ENCODE measurements at regions not wholly inside any gene's neighbourhood (a gene's known extent, or its start where the extent isn't known, plus 50 kb on each side); places are given as distances from the start of the nearest gene placed in this dataset.

DNA sequence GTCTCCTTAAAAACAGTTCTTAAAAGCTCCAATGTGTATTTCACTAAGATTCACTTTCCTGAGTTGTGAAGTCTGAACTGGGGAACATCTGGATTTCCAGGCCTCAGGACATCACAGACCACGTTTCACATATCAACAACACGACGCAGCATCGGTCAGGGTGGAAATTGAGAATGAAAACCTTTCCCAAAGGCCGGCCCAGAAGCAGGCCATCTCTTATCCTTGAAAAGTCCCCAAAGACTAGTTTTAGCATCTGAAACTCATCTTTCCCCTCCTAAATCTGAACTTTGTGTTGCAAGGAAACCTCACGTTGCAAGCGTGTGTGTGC is 96.4 kb upstream of the COL5A1 start:
- no peak overlapping the region for H3K4me3 ChIP-seq (ENCODE audit: low read depth, low read length)
- H3K27me3 ChIP-seq (ENCODE audit: control insufficient read depth, insufficient read depth, low read length) = no peaks in the 10 kb centered on the region
- ChIA-PET POLR2A (no interaction called here), CTCF (interaction anchor here (0.8 to 1.2 kb wide), 5 partner anchors 10 to 89 kb away, joined by 3 to 4 read pairs (median 3); no protein-coding TSS in a partner anchor)
- no peaks in the 10 kb centered on the region for H3K36me3 ChIP-seq (ENCODE audit: control insufficient read depth, insufficient read depth, low read length)
- TF ChIP-seq, protein P1, sequence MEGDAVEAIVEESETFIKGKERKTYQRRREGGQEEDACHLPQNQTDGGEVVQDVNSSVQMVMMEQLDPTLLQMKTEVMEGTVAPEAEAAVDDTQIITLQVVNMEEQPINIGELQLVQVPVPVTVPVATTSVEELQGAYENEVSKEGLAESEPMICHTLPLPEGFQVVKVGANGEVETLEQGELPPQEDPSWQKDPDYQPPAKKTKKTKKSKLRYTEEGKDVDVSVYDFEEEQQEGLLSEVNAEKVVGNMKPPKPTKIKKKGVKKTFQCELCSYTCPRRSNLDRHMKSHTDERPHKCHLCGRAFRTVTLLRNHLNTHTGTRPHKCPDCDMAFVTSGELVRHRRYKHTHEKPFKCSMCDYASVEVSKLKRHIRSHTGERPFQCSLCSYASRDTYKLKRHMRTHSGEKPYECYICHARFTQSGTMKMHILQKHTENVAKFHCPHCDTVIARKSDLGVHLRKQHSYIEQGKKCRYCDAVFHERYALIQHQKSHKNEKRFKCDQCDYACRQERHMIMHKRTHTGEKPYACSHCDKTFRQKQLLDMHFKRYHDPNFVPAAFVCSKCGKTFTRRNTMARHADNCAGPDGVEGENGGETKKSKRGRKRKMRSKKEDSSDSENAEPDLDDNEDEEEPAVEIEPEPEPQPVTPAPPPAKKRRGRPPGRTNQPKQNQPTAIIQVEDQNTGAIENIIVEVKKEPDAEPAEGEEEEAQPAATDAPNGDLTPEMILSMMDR (IDR thresholded peaks at IDR 0.05; ENCODE audit: insufficient read depth, low read depth, low read length) = no peak
- DNase-seq (ENCODE audit: low read depth) = no peak

DNA sequence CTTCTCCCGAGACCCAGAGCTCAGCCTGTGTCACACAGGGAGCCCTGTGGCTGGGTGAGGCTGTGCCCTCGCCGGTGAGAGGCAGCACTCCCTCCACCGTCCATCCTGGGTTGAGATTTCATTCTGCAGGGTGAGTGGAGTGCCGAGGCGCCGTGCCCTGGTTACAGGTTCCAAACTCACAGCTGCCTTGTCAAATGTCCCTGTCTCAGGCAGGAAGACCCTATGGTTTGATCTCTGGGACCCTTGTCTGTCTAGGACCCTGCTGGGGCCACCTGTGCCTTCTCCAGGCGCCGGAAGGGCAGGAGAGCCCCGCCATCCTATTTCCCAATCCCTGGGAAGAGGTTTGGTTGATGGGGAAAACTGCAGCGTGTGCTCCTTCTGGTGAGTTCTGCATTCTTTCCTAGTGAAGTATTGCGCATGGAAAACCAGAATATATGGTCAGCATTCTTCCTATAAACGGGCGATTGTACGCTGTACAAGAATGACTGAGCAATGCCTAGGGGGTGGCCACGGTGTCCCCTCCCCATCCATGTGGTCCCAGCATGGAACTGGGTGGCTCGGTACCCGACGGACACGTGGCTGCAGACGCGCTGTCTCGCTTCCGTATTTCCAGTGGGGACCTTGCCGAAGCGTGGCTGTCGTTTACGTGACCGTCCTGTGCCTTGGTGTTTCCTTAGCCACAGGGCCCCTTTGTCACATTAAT is 95.9 kb upstream of the COL5A1 start:
- Histone ChIP-seq H3K36me3 (ENCODE audit: control insufficient read depth, insufficient read depth, low read length) (no peaks in the 10 kb centered on the region), H3K27me3 (ENCODE audit: control insufficient read depth, insufficient read depth, low read length) (no peaks in the 10 kb centered on the region), H3K4me3 (ENCODE audit: low read depth, low read length) (0 out of 2 replicates have a peak overlapping the region, but pooled peaks have one; percentile 5)
- TF ChIP-seq, protein P1 (IDR thresholded peaks at IDR 0.05; ENCODE audit: insufficient read depth, low read depth, low read length) = no peak
- CTCF ChIA-PET = interaction anchor here (1.0 kb wide), 2 partner anchors 53 to 89 kb away, joined by 3 to 4 read pairs; no protein-coding TSS in a partner anchor
- POLR2A ChIA-PET = no interaction called here
- peak; percentile 78 for DNase-seq (ENCODE audit: low read depth)

GRCh38 chr9:134546246-134546731 is 95.3 kb upstream of the COL5A1 start:
- no peak for DNase-seq (ENCODE audit: low read depth)
- ChIA-PET CTCF (no interaction called here), POLR2A (no interaction called here)
- Histone ChIP-seq H3K36me3 (ENCODE audit: control insufficient read depth, insufficient read depth, low read length) (no peaks in the 10 kb centered on the region), H3K4me3 (ENCODE audit: low read depth, low read length) (0 out of 2 replicates have a peak overlapping the region, but pooled peaks have one; percentile 5), H3K27me3 (ENCODE audit: control insufficient read depth, insufficient read depth, low read length) (no peaks in the 10 kb centered on the region)
- TF ChIP-seq, protein P1 (IDR thresholded peaks at IDR 0.05; ENCODE audit: insufficient read depth, low read depth, low read length) = no peak

GRCh38 chr9:134546746-134547145 is 94.9 kb upstream of the COL5A1 start:
- Histone ChIP-seq H3K27me3 (ENCODE audit: control insufficient read depth, insufficient read depth, low read length) (no peaks in the 10 kb centered on the region), H3K4me3 (ENCODE audit: low read depth, low read length) (no peak overlapping the region), H3K36me3 (ENCODE audit: control insufficient read depth, insufficient read depth, low read length) (no peaks in the 10 kb centered on the region)
- ChIA-PET POLR2A (no interaction called here), CTCF (interaction anchor here (1.0 kb wide), 1 partner anchor 94 kb away, joined by 3 read pairs; the partner anchor contains the start of gene COL5A1)
- TF ChIP-seq, protein P1 (IDR thresholded peaks at IDR 0.05; ENCODE audit: insufficient read depth, low read depth, low read length) = no peak
- DNase-seq (ENCODE audit: low read depth) = no peak

DNA sequence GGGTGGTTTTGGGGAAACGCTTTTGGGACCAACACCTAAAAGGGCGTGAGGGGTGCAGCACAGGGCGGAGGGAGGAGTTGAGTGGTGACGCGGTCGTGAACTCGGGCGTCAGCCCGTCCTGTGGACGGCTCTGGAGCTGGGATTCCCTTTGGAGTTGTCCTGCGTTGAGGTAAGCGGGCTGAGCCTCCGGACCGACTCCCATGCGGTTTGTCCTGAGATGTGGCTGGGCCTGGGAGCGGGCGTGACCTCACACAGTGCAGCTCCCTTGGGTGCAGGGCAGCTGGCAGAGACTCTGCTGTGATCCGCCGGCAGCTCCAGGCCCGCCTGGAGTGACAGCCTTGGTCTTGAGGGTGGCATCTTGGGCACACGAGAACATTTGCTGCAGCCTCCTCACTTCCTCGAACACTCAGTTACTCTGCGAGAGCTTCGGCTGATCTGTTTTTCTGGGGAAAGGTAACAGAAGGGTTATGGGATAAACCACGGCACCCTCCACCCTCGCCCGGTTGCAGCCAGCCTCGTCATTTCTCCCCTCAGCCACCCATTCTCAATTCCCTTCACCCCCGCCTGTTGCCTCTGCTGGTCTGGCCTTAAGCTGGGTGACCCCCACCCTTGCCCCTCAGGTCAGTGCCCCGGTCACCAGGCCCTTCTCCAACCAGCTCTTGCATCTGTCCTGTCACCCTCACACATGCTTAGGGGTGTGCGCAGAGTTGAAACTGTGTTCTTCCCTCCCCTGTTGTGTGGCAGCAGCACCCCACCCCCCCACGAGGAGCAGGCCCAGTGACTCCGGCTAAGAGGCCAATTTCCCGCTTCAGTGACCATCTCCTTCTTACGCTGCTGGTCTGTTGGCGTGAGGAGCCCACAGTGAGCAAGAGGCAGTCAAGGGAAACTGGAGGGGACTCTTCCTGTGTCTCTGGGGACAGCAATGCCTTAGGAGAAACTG is 94.2 kb upstream of the COL5A1 start:
- CTCF ChIA-PET = interaction anchor here (1.0 kb wide), 1 partner anchor 94 kb away, joined by 3 read pairs; the partner anchor contains the start of gene COL5A1
- Histone ChIP-seq H3K4me3 (ENCODE audit: low read depth, low read length) (no peak overlapping the region), H3K27me3 (ENCODE audit: control insufficient read depth, insufficient read depth, low read length) (no peaks in the 10 kb centered on the region), H3K36me3 (ENCODE audit: control insufficient read depth, insufficient read depth, low read length) (no peaks in the 10 kb centered on the region)
- no peak for DNase-seq (ENCODE audit: low read depth)
- TF ChIP-seq, protein P1 (IDR thresholded peaks at IDR 0.05; ENCODE audit: insufficient read depth, low read depth, low read length) = no peak
- POLR2A ChIA-PET = no interaction called here
